Activated CD4-positive, alpha-beta T cell treated with anti-CD3 and anti-CD28 coated beads, Interleukin-2, amount 50 U/mL, for 16 hours (primary cell): ENCODE measurements at regions not wholly inside any gene's neighbourhood (a gene's known extent, or its start where the extent isn't known, plus 50 kb on each side); places are given as distances from the start of the nearest gene placed in this dataset.
"Not testable (repeated sequence)": the region's sequence is repeated elsewhere in the genome, so short reads cannot be mapped to it uniquely, and the experiment has no call there.

Experiments
- DNase-seq: peaks from one replicate; pipeline ENCODE4 v3.0.0-alpha.2; 2020

GRCh38 chr13:50422181-50423148, 407.2 kb downstream of the KCNRG start:
- DNase-seq = no peak

DNA sequence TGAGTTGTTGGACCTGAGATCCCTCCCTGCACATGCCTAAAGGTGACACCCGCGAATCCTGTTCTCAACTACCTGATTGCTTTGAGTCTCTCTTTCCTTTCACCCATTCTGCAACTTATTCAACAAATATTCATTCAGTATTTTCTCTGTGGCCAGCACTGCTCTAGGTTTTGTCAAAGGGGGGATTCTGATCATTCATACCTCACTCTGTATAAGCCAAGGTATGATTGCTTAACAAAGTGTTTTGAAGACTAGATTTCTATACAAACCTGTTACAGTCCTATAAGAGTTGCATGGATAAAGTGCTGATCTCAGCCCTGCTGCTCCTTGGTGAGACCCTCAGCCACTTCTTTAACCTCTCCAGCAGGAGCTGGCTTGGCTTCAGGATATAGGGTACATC, 409.7 kb downstream of the KCNRG start:
- DNase-seq = no peak

DNA sequence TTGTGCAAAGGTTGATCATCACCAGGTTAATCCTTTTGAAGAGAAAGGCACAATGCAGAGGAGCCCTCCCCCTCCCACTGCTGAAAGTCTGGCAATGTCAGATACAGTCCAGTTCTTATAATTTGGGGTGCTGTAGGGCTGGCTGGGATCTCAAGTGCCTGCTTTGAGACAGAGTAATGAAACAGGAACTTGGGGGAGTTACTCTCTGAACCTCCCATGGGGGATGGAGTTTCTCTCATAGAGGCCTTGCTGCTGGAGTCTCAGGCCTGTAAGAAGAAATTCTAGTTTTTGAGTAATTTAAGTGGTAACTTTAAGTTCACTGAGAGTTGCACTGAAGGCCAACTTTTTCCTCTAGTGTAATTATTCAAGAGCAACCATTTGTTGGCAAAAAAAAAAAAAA, 410.5 kb downstream of the KCNRG start:
- no peak for DNase-seq

DNA sequence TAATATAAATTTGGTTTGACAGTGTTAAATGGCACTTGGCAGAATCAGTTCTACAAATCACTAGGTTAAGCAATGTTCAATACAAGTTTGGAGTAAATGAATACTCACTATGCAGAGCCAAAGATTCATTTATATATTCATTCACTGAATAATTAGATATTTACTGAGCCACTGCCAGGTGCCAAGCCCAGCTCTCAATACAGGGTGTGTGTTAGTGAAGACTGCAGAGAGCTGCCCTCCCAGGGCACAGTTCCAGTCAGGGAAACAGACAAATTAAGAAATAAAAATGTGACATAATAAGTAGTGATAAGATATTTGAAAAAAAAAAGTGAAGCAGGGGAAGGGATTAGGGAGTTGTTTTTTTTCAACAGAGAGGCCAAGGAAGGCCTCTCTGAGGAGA, 411.7 kb downstream of the KCNRG start:
- DNase-seq = no peak

DNA sequence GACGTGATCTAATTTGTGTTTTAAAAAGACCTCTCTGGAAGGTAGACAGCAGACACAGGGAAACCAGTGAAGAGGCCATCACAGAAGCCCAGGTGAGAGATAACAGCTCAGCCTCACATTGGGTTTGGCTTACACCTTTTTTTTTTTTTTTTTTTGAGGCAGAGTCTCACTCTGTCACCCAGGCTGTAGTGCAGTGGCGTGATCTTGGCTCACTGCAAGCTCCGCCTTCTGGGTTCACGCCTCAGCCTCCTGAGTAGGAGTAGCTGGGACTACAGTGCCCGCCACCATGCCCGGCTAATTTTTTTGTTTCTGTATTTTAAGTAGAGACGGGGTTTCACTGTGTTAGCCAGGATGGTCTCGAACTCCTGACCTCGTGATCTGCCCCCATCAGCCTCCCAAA, 412.3 kb downstream of the KCNRG start:
- DNase-seq = not testable (repeated sequence)

DNA sequence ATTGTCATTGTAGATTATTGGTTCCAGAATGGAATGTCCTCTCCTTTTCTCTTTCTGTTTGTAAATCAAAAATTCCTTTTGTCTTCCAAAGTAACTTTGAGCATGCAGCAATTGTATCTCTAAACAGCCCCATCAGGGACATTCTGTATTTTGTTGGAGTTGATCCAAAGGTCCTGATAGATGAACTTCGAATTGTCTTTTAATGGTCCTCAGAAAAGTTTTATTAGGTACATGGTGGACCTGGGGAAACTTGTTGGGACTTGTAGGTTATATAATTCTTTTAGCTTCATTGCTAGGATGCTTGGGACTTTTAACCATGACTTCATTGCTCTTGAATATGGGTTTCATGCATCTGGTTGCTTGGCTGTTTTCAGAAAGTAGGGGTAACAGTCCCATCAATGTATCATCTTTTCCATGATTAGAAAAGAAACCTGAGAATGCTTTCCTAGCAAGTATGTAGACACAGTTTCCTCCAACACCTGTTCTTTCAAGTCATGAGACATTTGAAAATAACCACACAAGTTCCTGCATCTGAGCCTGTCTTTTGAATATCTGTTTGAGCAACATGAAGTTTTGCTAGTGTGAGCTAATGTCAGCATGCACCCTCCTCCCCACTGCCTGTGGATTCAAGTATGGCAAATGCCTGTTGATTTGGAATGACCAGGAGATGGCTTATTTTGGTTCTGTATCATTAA, 413.1 kb downstream of the KCNRG start:
- peak; percentile 4 for DNase-seq

DNA sequence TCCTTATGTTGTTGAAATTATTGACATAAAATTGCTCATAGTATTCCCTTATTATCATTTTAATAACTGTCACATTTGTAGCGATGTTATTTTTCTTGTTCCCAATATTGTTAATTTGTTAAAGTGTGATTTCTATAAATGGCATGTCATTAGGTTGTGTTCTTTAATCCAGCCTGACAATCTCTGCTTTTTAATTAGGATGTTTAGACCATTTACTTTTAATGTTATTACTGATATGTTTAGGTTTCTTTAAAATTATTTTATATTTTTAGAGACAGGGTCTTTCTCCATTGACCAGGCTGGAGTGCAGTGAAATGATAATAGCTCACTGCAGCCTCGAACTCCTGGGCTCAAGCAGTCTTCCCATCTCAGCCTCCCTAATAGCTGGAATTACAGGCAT, 408.5 kb downstream of the DLEU7 start:
- no peak for DNase-seq

DNA sequence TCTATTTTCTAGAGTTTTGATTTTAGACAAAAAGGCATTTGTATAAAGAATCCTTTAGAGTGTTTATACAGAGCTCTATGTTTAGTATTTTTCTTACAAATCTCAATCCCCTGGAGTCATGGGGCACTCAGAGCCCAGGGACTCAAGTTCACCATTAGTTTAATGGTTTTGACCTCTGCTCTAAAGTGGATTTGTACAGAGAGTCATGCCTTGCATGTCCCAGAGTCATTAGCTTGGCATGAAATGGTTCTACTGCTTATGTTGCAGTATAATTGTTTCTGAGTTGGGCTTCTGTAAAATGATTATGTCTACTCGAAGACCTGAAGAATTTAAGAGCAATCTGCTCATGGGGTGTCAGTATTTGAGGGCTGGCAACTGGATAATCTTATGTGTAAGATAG, 406.2 kb downstream of the DLEU7 start:
- no peak for DNase-seq

- DNase-seq = no peak
These were observed 405.1 kb downstream of the DLEU7 start for GRCh38 chr13:50438351-50438750.

GRCh38 chr13:50441130-50441529, 402.4 kb downstream of the DLEU7 start:
- no peak for DNase-seq

GRCh38 chr13:50444726-50445125, 398.8 kb downstream of the DLEU7 start:
- no peak for DNase-seq

- DNase-seq = no peak
These were observed 396.9 kb downstream of the DLEU7 start for GRCh38 chr13:50446611-50447010.

DNA sequence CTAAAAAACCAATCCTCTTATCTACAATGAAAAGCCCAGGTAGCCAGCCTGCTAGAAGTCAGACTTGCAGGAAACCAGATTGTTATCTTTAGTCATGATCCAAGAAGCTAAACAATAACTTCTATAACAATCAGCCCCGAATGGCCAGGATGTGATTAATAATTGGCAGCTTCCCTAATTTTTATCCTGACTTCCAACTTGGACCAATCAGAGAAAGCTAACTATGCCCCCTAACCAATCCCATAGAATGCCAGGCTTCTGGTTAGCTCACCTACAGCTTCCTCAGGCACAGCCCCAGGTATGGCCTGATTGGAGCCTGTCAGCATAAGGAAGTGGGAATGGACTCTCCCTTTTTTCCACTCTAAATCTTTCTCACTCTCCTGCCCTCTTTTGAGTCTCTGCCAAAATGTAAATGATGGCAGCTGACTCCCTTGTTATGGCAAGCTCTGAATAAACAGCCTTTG, 394.9 kb downstream of the DLEU7 start:
- DNase-seq = no peak

DNA sequence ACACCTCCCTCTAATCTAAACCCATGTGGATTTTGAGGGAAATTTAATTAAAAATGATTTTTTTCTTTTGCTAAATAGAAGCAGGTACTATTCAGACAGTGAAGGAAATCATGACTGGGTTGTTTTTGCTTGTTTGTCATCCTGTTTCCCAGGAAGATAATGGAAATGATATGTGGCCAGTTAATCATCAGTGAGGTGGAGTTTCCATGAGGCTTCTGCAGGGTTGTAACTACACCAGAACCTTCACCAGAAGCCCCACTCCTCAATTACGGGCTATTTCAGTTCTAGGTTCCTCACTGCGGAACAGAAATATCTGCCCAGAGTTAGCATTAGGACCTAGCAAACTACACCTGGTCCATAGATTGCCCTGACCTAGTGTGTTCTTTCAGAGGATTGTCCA, 394.0 kb downstream of the DLEU7 start:
- DNase-seq = no peak

DNA sequence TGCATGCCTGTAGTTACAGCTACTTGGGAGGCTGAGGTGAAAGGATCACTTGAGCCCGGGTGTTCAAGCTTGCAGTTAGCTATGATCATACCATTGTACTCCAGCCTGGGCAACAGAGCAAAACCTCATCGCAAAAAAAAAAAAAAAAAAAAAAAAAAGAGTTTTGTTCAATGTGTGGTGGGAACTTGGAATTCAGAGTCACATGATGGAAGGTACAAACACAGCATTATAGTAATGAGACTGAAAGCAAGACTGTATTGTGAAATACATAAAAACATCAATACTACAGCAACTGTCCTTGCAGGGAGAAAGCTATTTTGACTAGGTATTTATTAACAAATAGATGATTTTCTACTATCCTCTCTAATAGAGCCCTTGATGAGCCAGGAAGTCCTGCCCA, 393.2 kb downstream of the DLEU7 start:
- no peak for DNase-seq

DNA sequence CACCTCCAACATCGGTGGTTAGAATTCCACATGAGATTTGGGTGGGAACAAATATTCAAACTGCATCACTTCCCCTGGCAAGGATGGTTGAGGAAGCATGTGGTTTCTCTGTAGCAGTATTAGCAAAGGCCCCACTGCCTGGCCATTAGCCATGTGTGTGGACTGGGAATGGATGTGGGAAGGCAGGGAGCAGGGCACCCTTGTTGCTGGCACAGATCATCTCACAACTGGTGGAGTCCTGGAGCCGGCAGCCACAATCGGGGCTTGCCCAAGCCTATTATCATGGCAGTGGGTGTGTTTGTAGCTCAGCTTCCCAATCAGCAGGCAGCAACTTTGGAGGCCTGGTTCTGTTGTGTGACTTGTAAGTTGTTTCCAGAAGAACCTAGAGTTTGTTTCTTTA, 391.9 kb downstream of the DLEU7 start:
- no peak for DNase-seq

GRCh38 chr13:50452028-50452427, 391.5 kb downstream of the DLEU7 start:
- DNase-seq = no peak

GRCh38 chr13:50452756-50453155, 390.7 kb downstream of the DLEU7 start:
- no peak for DNase-seq

GRCh38 chr13:50453188-50453587, 390.3 kb downstream of the DLEU7 start:
- DNase-seq = no peak

GRCh38 chr13:50456111-50456510, 387.4 kb downstream of the DLEU7 start:
- no peak for DNase-seq

DNA sequence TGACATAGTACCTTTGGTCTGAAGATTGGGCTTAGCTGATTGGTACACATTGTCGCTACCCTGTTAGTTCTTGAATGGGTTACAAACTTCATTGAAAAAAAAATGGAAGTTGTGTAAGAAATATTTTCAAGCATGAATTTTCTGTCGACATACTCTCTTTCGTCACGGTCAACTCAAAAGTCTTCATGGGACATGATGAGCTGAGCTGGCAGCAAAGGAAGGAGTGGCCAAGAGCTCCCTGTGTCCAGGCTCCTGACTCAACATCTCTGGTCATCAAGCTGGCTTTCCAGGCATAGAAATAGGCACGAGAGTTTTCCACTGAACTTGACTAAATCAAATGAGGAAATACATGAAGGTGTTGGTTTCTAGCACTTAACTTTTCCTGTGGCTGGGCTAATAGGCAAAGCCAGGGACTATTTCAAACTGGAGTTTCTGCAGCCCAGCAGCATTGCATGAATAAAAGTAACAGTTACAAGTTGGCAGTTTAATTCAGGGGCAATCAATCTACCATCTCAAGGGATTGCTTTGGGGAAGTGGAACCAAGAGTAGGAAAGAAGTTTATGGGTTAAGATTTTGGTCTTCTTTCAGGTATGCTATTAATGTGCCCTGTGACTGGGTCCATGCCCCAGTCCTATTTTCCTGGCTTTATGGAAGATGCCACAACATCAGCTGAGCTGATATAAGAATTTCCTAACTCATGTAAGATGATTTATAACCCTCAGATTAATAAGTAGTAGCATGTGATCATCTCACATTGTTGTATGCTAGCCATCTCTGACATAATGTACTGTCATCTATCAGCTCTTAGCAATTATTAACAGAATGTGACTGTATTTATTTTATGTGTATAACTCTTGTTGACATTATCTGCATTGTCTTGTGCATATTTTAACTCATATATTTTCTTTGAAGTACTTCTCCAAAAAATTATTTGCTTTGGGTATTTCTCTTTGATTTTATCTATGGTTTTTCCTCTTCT, 385.8 kb downstream of the DLEU7 start:
- no peak for DNase-seq

DNA sequence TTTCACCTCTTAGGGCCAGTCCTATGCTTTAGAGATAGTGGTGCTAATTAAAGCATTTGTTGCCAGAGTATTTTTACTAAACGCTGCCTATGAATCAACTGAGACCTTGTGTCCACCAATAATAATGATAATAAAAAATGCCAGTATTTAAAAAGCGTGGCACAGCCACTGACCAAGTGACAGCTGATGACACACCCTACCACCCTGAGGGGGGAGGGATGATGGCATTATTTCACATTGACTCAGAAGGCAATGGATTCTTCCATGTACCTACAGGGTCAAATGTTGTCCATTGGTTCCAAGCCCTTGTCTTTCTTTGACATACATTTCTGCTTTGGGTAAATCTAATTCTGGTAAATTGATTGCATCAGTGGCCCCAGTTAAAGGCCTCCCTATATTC, 384.4 kb downstream of the DLEU7 start:
- DNase-seq = no peak

- DNase-seq = no peak
These were observed 383.8 kb downstream of the DLEU7 start for GRCh38 chr13:50459658-50460057.
